ENCODE measurements at regions not wholly inside any gene's neighbourhood (a gene's known extent, or its start where the extent isn't known, plus 50 kb on each side); places are given as distances from the start of the nearest gene placed in this dataset.

- no peak for DNase-seq
- Histone ChIP-seq H3K4me3 (ENCODE audit: insufficient read depth, low read depth, low read length) (no peak overlapping the region), H3K27me3 (ENCODE audit: control insufficient read depth, insufficient read depth, low read length) (no peaks in the 10 kb centered on the region), H3K36me3 (replicated peaks; ENCODE audit: control insufficient read depth, insufficient read depth, low read length) (no peaks in the 10 kb centered on the region)
These were observed 76.4 kb upstream of the NRP1 start for GRCh38 chr10:33410860-33411234.

GRCh38 chr10:33410096-33410859 lies 75.8 kb upstream of the NRP1 start:
- H3K36me3 ChIP-seq (replicated peaks; ENCODE audit: control insufficient read depth, insufficient read depth, low read length): no peaks in the 10 kb centered on the region
- DNase-seq: no peak
- H3K4me3 ChIP-seq (ENCODE audit: insufficient read depth, low read depth, low read length): no peak overlapping the region

DNA sequence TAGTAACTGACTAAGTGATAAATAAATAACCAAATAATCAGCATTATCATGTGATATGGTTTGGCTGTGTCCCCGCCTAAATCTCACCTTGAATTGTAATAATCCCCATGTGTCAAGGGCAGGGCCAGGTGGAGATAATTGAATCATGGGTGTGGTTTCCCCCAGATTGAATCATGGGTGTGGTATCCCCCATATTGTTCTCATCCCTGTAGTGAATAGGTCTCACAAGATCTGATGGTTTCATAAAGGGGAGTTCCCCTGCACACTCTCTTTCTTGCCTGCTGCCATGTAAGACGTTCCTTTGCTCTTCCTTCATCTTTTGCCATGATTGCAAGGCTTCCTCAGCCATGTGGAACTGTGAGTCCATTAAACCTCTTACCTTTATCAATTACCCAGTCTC lies 72.1 kb upstream of the NRP1 start:
- Histone ChIP-seq H3K4me3 (ENCODE audit: insufficient read depth, low read depth, low read length) (no peak overlapping the region), H3K27me3 (ENCODE audit: control insufficient read depth, insufficient read depth, low read length) (no peaks in the 10 kb centered on the region), H3K36me3 (replicated peaks; ENCODE audit: control insufficient read depth, insufficient read depth, low read length) (no peaks in the 10 kb centered on the region)
- DNase-seq: no peak

More at GRCh38 chr10:33410096-33410859, 75.8 kb upstream of the NRP1 start:
- no peaks in the 10 kb centered on the region for H3K27me3 ChIP-seq (ENCODE audit: control insufficient read depth, insufficient read depth, low read length)

DNA sequence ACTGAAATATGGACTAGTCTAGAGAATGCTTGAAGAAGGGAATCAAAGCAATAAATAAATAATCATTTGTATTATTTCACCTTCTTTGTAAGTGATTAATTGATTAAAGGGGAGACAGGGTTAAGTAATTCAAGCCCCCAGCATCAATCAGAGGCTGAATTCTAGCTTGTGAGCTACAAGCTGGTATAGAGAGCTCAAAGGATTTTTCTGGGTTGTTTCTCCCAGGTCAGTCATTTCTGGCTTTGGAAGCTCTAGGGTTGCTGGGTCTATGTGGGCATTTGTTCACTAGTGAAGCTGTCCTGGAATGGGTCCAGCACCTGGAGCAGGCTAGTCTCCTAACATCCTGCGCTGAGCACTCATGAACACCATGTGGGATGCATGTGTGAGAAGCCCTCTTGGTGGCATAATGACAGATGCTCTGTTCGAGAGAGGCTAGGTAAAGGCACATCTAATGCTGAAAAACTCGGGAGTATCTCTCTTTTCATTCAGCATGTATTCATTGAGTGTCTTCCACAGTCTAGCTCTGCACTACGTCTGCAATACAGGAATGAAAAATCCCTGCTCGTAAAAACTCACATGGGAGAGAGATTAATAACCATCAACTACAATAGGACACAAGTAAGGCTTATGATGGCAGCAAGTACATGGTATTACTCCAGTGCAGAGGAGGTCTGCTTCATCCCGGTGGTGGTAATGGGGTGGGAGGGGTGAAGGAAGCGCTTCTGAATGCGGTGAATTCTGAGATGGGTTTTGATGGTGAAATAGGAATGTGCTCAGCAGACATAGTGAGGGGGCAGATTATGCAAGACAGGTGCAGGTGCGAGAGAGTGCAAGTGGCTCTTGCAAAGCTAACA lies 68.0 kb upstream of the NRP1 start:
- no peaks in the 10 kb centered on the region for H3K27me3 ChIP-seq (ENCODE audit: control insufficient read depth, insufficient read depth, low read length)
- H3K4me3 ChIP-seq (ENCODE audit: insufficient read depth, low read depth, low read length): no peak overlapping the region
- no peak for DNase-seq
- no peaks in the 10 kb centered on the region for H3K36me3 ChIP-seq (replicated peaks; ENCODE audit: control insufficient read depth, insufficient read depth, low read length)

DNA sequence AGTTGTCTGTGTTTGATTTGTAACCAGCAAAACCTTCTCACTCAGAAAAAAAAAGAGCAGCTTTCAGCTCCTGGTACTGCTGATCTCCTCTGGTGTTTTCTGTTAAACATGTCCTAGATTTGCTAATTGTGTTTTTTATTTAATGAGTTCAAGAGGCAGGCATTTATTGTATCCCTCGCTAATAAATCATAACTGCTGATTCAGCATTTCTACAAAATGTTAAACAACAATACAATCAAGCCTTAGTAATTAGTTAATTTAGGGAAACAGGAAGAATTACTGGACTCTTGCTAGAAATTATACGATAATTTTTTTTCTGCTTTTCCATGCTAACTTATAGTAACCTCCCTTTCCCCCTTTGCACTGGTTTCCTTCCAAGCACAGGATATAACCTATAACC lies 66.8 kb upstream of the NRP1 start:
- no peaks in the 10 kb centered on the region for H3K36me3 ChIP-seq (replicated peaks; ENCODE audit: control insufficient read depth, insufficient read depth, low read length)
- H3K4me3 ChIP-seq (ENCODE audit: insufficient read depth, low read depth, low read length): no peak overlapping the region
- no peak for DNase-seq
- H3K27me3 ChIP-seq (ENCODE audit: control insufficient read depth, insufficient read depth, low read length): no peaks in the 10 kb centered on the region

DNA sequence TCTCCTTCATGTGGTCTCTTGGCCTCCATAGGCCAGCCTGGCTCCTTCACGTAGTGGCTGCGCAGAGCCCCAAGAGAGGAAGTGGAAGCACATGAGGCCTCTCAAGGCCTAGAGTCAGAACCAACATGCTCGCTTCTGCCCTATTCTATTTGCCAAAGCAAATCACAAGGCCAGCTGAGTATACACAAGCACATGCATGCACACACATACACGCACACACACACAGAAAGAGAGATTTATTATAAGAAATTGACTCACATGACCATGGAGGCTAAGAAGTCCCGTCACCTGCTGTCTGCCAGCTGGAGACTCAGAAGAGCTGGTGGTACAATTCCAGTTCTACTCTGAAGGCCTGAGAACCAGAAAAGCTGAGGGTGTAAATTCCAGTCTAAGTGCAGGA lies 64.3 kb upstream of the NRP1 start:
- no peaks in the 10 kb centered on the region for H3K36me3 ChIP-seq (replicated peaks; ENCODE audit: control insufficient read depth, insufficient read depth, low read length)
- no peaks in the 10 kb centered on the region for H3K27me3 ChIP-seq (ENCODE audit: control insufficient read depth, insufficient read depth, low read length)
- H3K4me3 ChIP-seq (ENCODE audit: insufficient read depth, low read depth, low read length): no peak overlapping the region
- no peak for DNase-seq

DNA sequence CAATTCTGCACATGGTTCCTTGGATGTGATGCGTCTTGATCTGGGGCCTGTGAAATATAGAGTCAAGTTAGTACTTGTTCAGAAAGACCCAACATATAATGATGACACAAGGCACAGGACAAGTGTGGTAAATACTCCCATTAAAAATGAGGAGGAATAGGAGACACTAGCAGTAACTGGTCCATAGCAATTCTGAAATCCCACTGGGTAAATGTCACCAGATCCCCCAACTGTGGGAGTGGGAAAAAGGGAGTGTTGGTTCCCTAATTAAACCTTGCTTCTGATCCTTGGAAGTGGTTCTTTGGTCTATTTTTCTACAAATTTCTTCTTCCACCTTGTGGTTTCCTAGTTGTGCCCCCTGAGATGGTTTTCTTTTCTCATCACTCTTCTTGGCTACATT lies 62.5 kb upstream of the NRP1 start:
- H3K27me3 ChIP-seq (ENCODE audit: control insufficient read depth, insufficient read depth, low read length): no peaks in the 10 kb centered on the region
- H3K4me3 ChIP-seq (ENCODE audit: insufficient read depth, low read depth, low read length): no peak overlapping the region
- DNase-seq: no peak
- no peaks in the 10 kb centered on the region for H3K36me3 ChIP-seq (replicated peaks; ENCODE audit: control insufficient read depth, insufficient read depth, low read length)

DNA sequence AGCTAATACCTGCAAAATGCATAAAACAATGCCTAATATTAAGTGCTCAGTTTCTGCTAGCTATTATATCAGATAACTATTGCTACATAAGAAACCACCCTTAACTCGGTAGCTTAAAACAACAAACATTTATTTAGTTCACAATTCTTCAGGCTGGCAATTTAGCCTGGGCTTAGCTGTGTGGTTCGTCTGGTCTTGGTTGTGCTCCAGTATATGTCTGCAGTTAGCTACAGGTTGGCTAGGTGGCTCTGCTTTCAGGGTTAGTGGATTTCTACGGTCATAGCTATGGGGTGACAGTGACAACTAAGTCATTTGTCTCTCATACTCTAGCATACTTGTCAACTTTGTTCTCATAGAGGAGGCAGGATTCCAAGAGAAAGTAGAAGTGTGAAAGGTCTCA lies 61.8 kb upstream of the NRP1 start:
- no peak for DNase-seq
- H3K27me3 ChIP-seq (ENCODE audit: control insufficient read depth, insufficient read depth, low read length): no peaks in the 10 kb centered on the region
- no peaks in the 10 kb centered on the region for H3K36me3 ChIP-seq (replicated peaks; ENCODE audit: control insufficient read depth, insufficient read depth, low read length)
- no peak overlapping the region for H3K4me3 ChIP-seq (ENCODE audit: insufficient read depth, low read depth, low read length)

GRCh38 chr10:33395201-33395600 lies 60.7 kb upstream of the NRP1 start:
- no peak for DNase-seq
- H3K4me3 ChIP-seq (ENCODE audit: insufficient read depth, low read depth, low read length): no peak overlapping the region
- H3K27me3 ChIP-seq (ENCODE audit: control insufficient read depth, insufficient read depth, low read length): no peaks in the 10 kb centered on the region
- no peaks in the 10 kb centered on the region for H3K36me3 ChIP-seq (replicated peaks; ENCODE audit: control insufficient read depth, insufficient read depth, low read length)

DNA sequence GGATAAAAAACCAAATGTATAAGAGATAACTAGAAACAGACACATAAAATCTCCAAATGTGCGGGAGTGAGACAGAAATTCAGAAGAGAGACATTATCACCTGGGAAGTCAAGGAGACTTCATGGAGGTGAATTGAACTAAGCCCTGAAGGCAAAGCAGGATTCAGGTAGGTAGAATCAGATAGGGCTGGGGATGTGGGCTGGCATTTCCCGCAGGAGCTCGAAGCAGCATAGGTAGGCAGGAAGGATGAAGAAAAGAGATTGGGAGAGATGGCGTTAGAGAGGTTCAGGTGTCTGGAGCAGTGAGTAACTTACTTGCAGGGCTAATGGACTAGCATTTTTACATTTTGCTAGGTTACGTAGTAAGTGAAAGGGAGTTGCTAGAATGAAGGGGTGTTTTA lies 58.2 kb upstream of the NRP1 start:
- no peak for DNase-seq
- Histone ChIP-seq H3K36me3 (replicated peaks; ENCODE audit: control insufficient read depth, insufficient read depth, low read length) (no peaks in the 10 kb centered on the region), H3K27me3 (ENCODE audit: control insufficient read depth, insufficient read depth, low read length) (no peaks in the 10 kb centered on the region), H3K4me3 (ENCODE audit: insufficient read depth, low read depth, low read length) (no peak overlapping the region)

DNA sequence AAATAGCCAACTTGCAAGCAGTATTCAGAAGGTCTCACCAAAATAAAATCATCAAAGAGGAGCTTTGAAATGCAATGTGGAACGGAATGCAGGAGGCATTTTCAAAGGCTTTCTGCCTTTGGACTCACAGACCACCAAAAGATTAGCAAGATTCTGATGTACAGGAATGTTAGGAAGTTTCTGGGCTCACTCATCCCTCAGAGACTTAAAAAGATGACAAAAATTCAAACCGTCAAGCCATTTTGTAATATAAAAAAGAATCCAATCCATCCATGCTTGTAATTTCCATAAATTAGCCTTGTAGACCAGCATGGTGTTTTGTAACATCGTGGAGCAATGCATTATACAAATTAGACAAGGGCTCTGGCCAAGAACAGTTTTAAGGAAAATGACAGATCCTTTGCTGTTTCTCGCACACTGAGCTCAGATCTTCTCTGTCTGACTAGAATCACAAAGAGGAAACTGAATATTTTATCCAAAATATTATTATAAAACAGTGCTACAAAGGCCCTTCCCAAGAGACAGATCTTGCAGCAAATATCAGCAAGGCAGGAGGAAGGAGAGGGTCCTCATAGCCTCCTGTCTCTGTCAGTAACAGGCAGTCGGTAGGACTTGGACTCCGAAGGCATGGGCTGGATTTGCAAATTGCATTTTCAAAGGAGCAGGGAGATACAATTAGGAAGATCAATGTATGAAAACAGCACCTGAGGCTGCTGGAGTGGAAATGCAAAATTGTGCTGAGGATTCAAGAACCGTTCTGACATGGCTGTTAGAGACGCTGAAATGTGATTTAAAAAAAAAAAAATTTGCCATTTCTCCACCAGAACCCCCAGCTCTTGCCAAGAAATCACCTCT lies 57.4 kb upstream of the NRP1 start:
- Histone ChIP-seq H3K4me3 (ENCODE audit: insufficient read depth, low read depth, low read length) (no peak overlapping the region), H3K36me3 (replicated peaks; ENCODE audit: control insufficient read depth, insufficient read depth, low read length) (no peaks in the 10 kb centered on the region), H3K27me3 (ENCODE audit: control insufficient read depth, insufficient read depth, low read length) (no peaks in the 10 kb centered on the region)
- DNase-seq: no peak

- Histone ChIP-seq H3K36me3 (replicated peaks; ENCODE audit: control insufficient read depth, insufficient read depth, low read length) (no peaks in the 10 kb centered on the region), H3K27me3 (ENCODE audit: control insufficient read depth, insufficient read depth, low read length) (no peaks in the 10 kb centered on the region), H3K4me3 (ENCODE audit: insufficient read depth, low read depth, low read length) (no peak overlapping the region)
- no peak for DNase-seq
These were observed 55.6 kb upstream of the NRP1 start for GRCh38 chr10:33390046-33390445.

GRCh38 chr10:33388785-33389184 lies 54.3 kb upstream of the NRP1 start:
- Histone ChIP-seq H3K27me3 (ENCODE audit: control insufficient read depth, insufficient read depth, low read length) (no peaks in the 10 kb centered on the region), H3K36me3 (replicated peaks; ENCODE audit: control insufficient read depth, insufficient read depth, low read length) (no peaks in the 10 kb centered on the region), H3K4me3 (ENCODE audit: insufficient read depth, low read depth, low read length) (no peak overlapping the region)
- DNase-seq: no peak

- no peak for DNase-seq
- Histone ChIP-seq H3K36me3 (replicated peaks; ENCODE audit: control insufficient read depth, insufficient read depth, low read length) (no peaks in the 10 kb centered on the region), H3K4me3 (ENCODE audit: insufficient read depth, low read depth, low read length) (no peak overlapping the region), H3K27me3 (ENCODE audit: control insufficient read depth, insufficient read depth, low read length) (no peaks in the 10 kb centered on the region)
These were observed 53.9 kb upstream of the NRP1 start for GRCh38 chr10:33388382-33388781.

Data from H7 (cell line).